Kasumi-1 (cell line): ENCODE measurements at regions not wholly inside any gene's neighbourhood (a gene's known extent, or its start where the extent isn't known, plus 50 kb on each side); places are given as distances from the start of the nearest gene placed in this dataset.
"Not testable (repeated sequence)": the region's sequence is repeated elsewhere in the genome, so short reads cannot be mapped to it uniquely, and the experiment has no call there.

Experiments
- DNase-seq, 2 experiments: peaks; one replicate each; lab custom pipeline; 2025; lab: John Stamatoyannopoulos, UW

- no peak for DNase-seq
These were observed 282.6 kb upstream of the EYS start for GRCh38 chr6:65989676-65990075.

GRCh38 chr6:65988006-65988405, 281.0 kb upstream of the EYS start:
- no peak for DNase-seq

GRCh38 chr6:65984089-65984488, 277.1 kb upstream of the EYS start:
- no peak for DNase-seq

- DNase-seq, result no peak
These were observed 272.1 kb upstream of the EYS start for GRCh38 chr6:65979120-65979519.

GRCh38 chr6:65971252-65971651, 264.2 kb upstream of the EYS start:
- not testable (repeated sequence) for DNase-seq

GRCh38 chr6:65964261-65964660, 257.2 kb upstream of the EYS start:
- DNase-seq, result no peak

GRCh38 chr6:65955034-65955433, 248.0 kb upstream of the EYS start:
- no peak for DNase-seq

- no peak for DNase-seq
These were observed 241.0 kb upstream of the EYS start for GRCh38 chr6:65948062-65948461.

- DNase-seq, result no peak
These were observed 236.5 kb upstream of the EYS start for GRCh38 chr6:65943548-65943947.

- DNase-seq, result no peak
These were observed 236.0 kb upstream of the EYS start for GRCh38 chr6:65943051-65943450.

GRCh38 chr6:65938000-65938399, 231.0 kb upstream of the EYS start:
- DNase-seq, result no peak

GRCh38 chr6:65935412-65935811, 228.4 kb upstream of the EYS start:
- no peak for DNase-seq

GRCh38 chr6:65933390-65933789, 226.4 kb upstream of the EYS start:
- DNase-seq, result no peak

GRCh38 chr6:65927141-65927540, 220.1 kb upstream of the EYS start:
- no peak for DNase-seq

- no peak for DNase-seq
These were observed 217.4 kb upstream of the EYS start for GRCh38 chr6:65924411-65924810.

- DNase-seq, result no peak
These were observed 215.0 kb upstream of the EYS start for GRCh38 chr6:65922049-65922448.

- DNase-seq, result no peak
These were observed 201.0 kb upstream of the EYS start for GRCh38 chr6:65908065-65908464.

- DNase-seq, result no peak
These were observed 197.0 kb upstream of the EYS start for GRCh38 chr6:65903992-65904391.

GRCh38 chr6:65900928-65901327, 193.9 kb upstream of the EYS start:
- no peak for DNase-seq

- no peak for DNase-seq
These were observed 189.1 kb upstream of the EYS start for GRCh38 chr6:65896140-65896539.

- DNase-seq, result no peak
These were observed 169.6 kb upstream of the EYS start for GRCh38 chr6:65876668-65877067.

GRCh38 chr6:65852369-65852852, 145.4 kb upstream of the EYS start:
- no peak for DNase-seq

- DNase-seq, result no peak
These were observed 123.1 kb upstream of the EYS start for GRCh38 chr6:65830151-65830550.

GRCh38 chr6:65819152-65819551, 112.1 kb upstream of the EYS start:
- no peak for DNase-seq

- DNase-seq, result no peak
These were observed 111.5 kb upstream of the EYS start for GRCh38 chr6:65818576-65818975.
